NCI-H2081 (cell line): ENCODE measurements at regions not wholly inside any gene's neighbourhood (a gene's known extent, or its start where the extent isn't known, plus 50 kb on each side); places are given as distances from the start of the nearest gene placed in this dataset.
A peak's percentile ranks its signal among the peaks of the same experiment; 100 is the strongest.

Experiments used
- DNase-seq, 2 experiments: peaks; one replicate each; lab custom pipeline; 2025; lab: John Stamatoyannopoulos, UW

- no peak for DNase-seq
Measured at GRCh38 chr15:47824147-47824546, 106.8 kb downstream of the SEMA6D start.

GRCh38 chr15:47829667-47830066, 112.4 kb downstream of the SEMA6D start:
- no peak for DNase-seq

- no peak for DNase-seq
Measured at GRCh38 chr15:47834093-47834492, 116.8 kb downstream of the SEMA6D start.

- no peak for DNase-seq
Measured at GRCh38 chr15:47839233-47839825, 122.0 kb downstream of the SEMA6D start.

GRCh38 chr15:47843124-47843663, 125.9 kb downstream of the SEMA6D start:
- DNase-seq = no peak

GRCh38 chr15:47844437-47844836, 127.1 kb downstream of the SEMA6D start:
- no peak for DNase-seq

GRCh38 chr15:47846128-47846868, 129.0 kb downstream of the SEMA6D start:
- DNase-seq = no peak

- no peak for DNase-seq
Measured at GRCh38 chr15:47846876-47847275, 129.6 kb downstream of the SEMA6D start.

- DNase-seq = no peak
Measured at GRCh38 chr15:47856071-47856470, 138.8 kb downstream of the SEMA6D start.

GRCh38 chr15:47857014-47857775, 139.9 kb downstream of the SEMA6D start:
- DNase-seq = no peak

GRCh38 chr15:47857776-47858167, 140.5 kb downstream of the SEMA6D start:
- DNase-seq = no peak

- peak in 1 of 2 experiments; percentile 0 for DNase-seq
Measured at GRCh38 chr15:47861111-47861903, 144.0 kb downstream of the SEMA6D start.

- DNase-seq = no peak
Measured at GRCh38 chr15:47862402-47862801, 145.1 kb downstream of the SEMA6D start.

GRCh38 chr15:47866446-47866845, 149.1 kb downstream of the SEMA6D start:
- no peak for DNase-seq

GRCh38 chr15:47870300-47870955, 153.1 kb downstream of the SEMA6D start:
- no peak for DNase-seq

GRCh38 chr15:47870956-47871625, 153.8 kb downstream of the SEMA6D start:
- peak; percentile 50 to 71 for DNase-seq

GRCh38 chr15:47872208-47872607, 154.9 kb downstream of the SEMA6D start:
- DNase-seq = no peak

GRCh38 chr15:47872869-47873432, 155.6 kb downstream of the SEMA6D start:
- DNase-seq = no peak

GRCh38 chr15:47876986-47877385, 159.7 kb downstream of the SEMA6D start:
- no peak for DNase-seq

- no peak for DNase-seq
Measured at GRCh38 chr15:47877836-47878235, 160.5 kb downstream of the SEMA6D start.
